HepG2 (cell line): ENCODE measurements at regions not wholly inside any gene's neighbourhood (a gene's known extent, or its start where the extent isn't known, plus 50 kb on each side); places are given as distances from the start of the nearest gene placed in this dataset.

Experiments used
- ATAC-seq: fragments of 200-7000 bp; cut with Tn5 transposase; 3 replicates; pipeline ENCODE4 v1.9.1; 2020; ENCODE audit warnings: mild to moderate bottlenecking, moderate library complexity
- BruUV-seq: library from RNA; stranded (reverse); fragments of 400-500 nt; replicated peaks from 2 replicates; lab custom pipeline; 2021; lab: Mats Ljungman, UMichigan
- CTCF ChIA-PET: fragments of 300-600 bp; formaldehyde crosslinking; extraction: SDS; loops from one replicate; lab custom pipeline; 2021; ENCODE audit warnings: low total read pairs, inconsistent platforms, low intra/inter-chr PET ratio; lab: Yijun Ruan, JAX
- POLR2A ChIA-PET: fragments of 350-600 bp; sonication (Branson Sonifier 250); formaldehyde crosslinking; loops from one replicate; lab custom pipeline; 2020; ENCODE audit warnings: antibody characterized with exemption, inconsistent platforms; lab: Yijun Ruan, JAX
- DNase-seq: peaks from one replicate; pipeline ENCODE4 v3.0.0-alpha.2; 2015; ENCODE audit warnings: low spot score
- FAIRE-seq: peaks from 3 replicates; lab custom pipeline; 2011; peaks lifted over from hg19 to GRCh38; lab: Jason Lieb, UNC
- H2AFZ ChIP-seq: one replicate; pipeline ENCODE4 v1.6.1; 2011; ENCODE audit warnings: low read length, inconsistent platforms
- H3K27ac ChIP-seq: fragments of 300-600 bp; 3 replicates; pipeline ENCODE4 v1.8.0; 2011; ENCODE audit warnings: mixed run types, mild to moderate bottlenecking, mixed read lengths, low read length, inconsistent platforms; ENCODE audit not compliant: insufficient read depth; ENCODE audit errors: extremely low read length
- H3K27me3 ChIP-seq, 2 experiments: fragments of 200-600 bp in 1 of 2; 2 replicates in 1 of 2; 3 replicates in 1 of 2; pipeline versions ENCODE4 v1.6.0 to v1.8.0; 2011; ENCODE audit warnings: low read length in 2 of 2, mild to moderate bottlenecking in 2 of 2, moderate library complexity in 2 of 2, inconsistent platforms in 1 of 2; ENCODE audit not compliant: insufficient read depth in 2 of 2, control insufficient read depth in 1 of 2
- H3K36me3 ChIP-seq, 2 experiments: fragments of 200-600 bp in 1 of 2; replicated peaks in 1 of 2; 2 replicates in 1 of 2; 3 replicates in 1 of 2; pipeline versions ENCODE4 v1.5.1 to v1.8.0; 2011; ENCODE audit warnings: low read length in 2 of 2, inconsistent platforms in 1 of 2; ENCODE audit not compliant: insufficient read depth in 2 of 2, control insufficient read depth in 1 of 2
- H3K4me1 ChIP-seq: 2 replicates; pipeline ENCODE4 v1.5.1; 2012; ENCODE audit warnings: low read length, inconsistent platforms; ENCODE audit not compliant: insufficient read depth
- H3K4me2 ChIP-seq: 2 replicates; pipeline ENCODE4 v1.6.0; 2011; ENCODE audit warnings: low read depth, low read length, inconsistent platforms
- H3K4me3 ChIP-seq, 3 experiments: fragments of 200-600 bp in 1 of 3; sonication (generic), shearing (Covaris generic) in 1 of 3; replicated peaks in 1 of 3; 2 replicates each; pipeline ENCODE4 v1.5.1; 2011 to 2016; ENCODE audit warnings: low read length in 3 of 3, inconsistent platforms in 2 of 3, low read depth in 2 of 3, mild to moderate bottlenecking in 2 of 3, control low read depth in 1 of 3, mixed read lengths in 1 of 3; ENCODE audit not compliant: insufficient read depth in 1 of 3
- H3K79me2 ChIP-seq: one replicate; pipeline ENCODE4 v1.6.1; 2011; ENCODE audit warnings: low read length, inconsistent platforms; ENCODE audit not compliant: insufficient read depth
- H3K9ac ChIP-seq: 2 replicates; pipeline ENCODE4 v1.6.0; 2011; ENCODE audit warnings: mild to moderate bottlenecking, low read depth, low read length, inconsistent platforms; ENCODE audit not compliant: insufficient read depth
- H3K9me3 ChIP-seq: 2 replicates; pipeline ENCODE4 v1.5.1; 2012; ENCODE audit warnings: mild to moderate bottlenecking, low read length
- H4K20me1 ChIP-seq: 2 replicates; pipeline ENCODE4 v1.6.0; 2011; ENCODE audit warnings: inconsistent platforms, mild to moderate bottlenecking, low read length, moderate library complexity; ENCODE audit not compliant: insufficient read depth
- AKAP8 ChIP-seq: sonication (generic); formaldehyde crosslinking; IDR thresholded peaks from 2 replicates; pipeline ENCODE4 v1.5.1; 2020; ENCODE audit warnings: mild to moderate bottlenecking, missing genetic modification reagents
- ARID2 ChIP-seq: sonication (generic); formaldehyde crosslinking; IDR thresholded peaks from 2 replicates; pipeline ENCODE4 v1.8.1; 2022; ENCODE audit warnings: mild to moderate bottlenecking, missing genetic modification reagents, borderline replicate concordance
- ATF2 ChIP-seq: sonication (generic); formaldehyde crosslinking; IDR thresholded peaks from 2 replicates; pipeline ENCODE4 v1.4.0; 2020; ENCODE audit warnings: missing genetic modification reagents
- CEBPB ChIP-seq: IDR thresholded peaks from 2 replicates; pipeline ENCODE4 v1.6.1; 2011; ENCODE audit warnings: low read depth, low read length, improper control_type of control experiment, borderline replicate concordance
- HOXA5 ChIP-seq: sonication (generic); formaldehyde crosslinking; IDR thresholded peaks from 2 replicates; pipeline ENCODE4 v1.4.0; 2020; ENCODE audit warnings: missing genetic modification reagents
- PRDM10 ChIP-seq: sonication (generic); formaldehyde crosslinking; IDR thresholded peaks from 2 replicates; pipeline ENCODE4 v1.4.0; 2020; ENCODE audit warnings: low read depth, missing genetic modification reagents
- SP5 ChIP-seq: IDR thresholded peaks from 2 replicates; pipeline ENCODE4 v1.6.1; 2016; ENCODE audit warnings: low read depth, borderline replicate concordance
- TAF15 ChIP-seq: fragments of 200-400 bp; formaldehyde crosslinking; IDR thresholded peaks from one replicate; pipeline ENCODE4 v1.6.1; 2018; ENCODE audit warnings: mild to moderate bottlenecking, low read depth, low read length; ENCODE audit not compliant: poor library complexity, severe bottlenecking
- ZMYM4 ChIP-seq: sonication (generic); formaldehyde crosslinking; IDR thresholded peaks from 2 replicates; pipeline ENCODE4 v1.8.1; 2023; ENCODE audit warnings: mild to moderate bottlenecking, missing genetic modification reagents
- ZNF382 ChIP-seq: sonication (generic); formaldehyde crosslinking; IDR thresholded peaks from 2 replicates; pipeline ENCODE4 v1.5.0; 2020; ENCODE audit warnings: missing genetic modification reagents, mild to moderate bottlenecking, borderline replicate concordance
- ZNF446 ChIP-seq: sonication (generic); formaldehyde crosslinking; IDR thresholded peaks from 2 replicates; pipeline ENCODE4 v1.5.0; 2020; ENCODE audit warnings: mild to moderate bottlenecking, missing genetic modification reagents
- ZNF552 ChIP-seq: sonication (generic); formaldehyde crosslinking; IDR thresholded peaks from 2 replicates; pipeline ENCODE4 v1.9.0; 2022; ENCODE audit warnings: missing genetic modification reagents, mild to moderate bottlenecking, borderline replicate concordance
- ZNF567 ChIP-seq: sonication (generic); formaldehyde crosslinking; IDR thresholded peaks from 2 replicates; pipeline ENCODE4 v1.8.1; 2023; ENCODE audit warnings: mild to moderate bottlenecking, missing genetic modification reagents, borderline replicate concordance
- WGBS: methylation state at CpG from one replicate; pipeline ENCODE4 v1.1.6; 2017; ENCODE audit warnings: low lambda C conversion rate; 5-methylcytosine and 5-hydroxymethylcytosine counted together
- in situ Hi-C: cut with HindIII; loops from 2 replicates; pipeline ENCODE4 v1.10.0; 2017; ENCODE audit warnings: low pct_unique_long_range_greater_than_20kb; ENCODE audit not compliant: extremely low pct_ligation_motif_present
- intact Hi-C: fragments of 100-400 bp; cut with micrococcal nuclease; formaldehyde crosslinking; loops from one replicate; pipeline ENCODE4 v1.10.0; 2022; ENCODE audit not compliant: unreplicated experiment

- in situ Hi-C loops (no loop called here), intact Hi-C loops (no loop called here)
- no peaks in the 10 kb centered on the region for H3K36me3 ChIP-seq
- H3K4me1 ChIP-seq, result no peaks in the 10 kb centered on the region
- H3K9me3 ChIP-seq, result no peaks in the 10 kb centered on the region
- peaks cover 2 to 21% of the 10 kb centered on the region in 2 experiments; a peak in 4 of 5 replicates for H3K27me3 ChIP-seq
- H4K20me1 ChIP-seq, result no peaks in the 10 kb centered on the region
- CTCF ChIA-PET, result no interaction called here
- H3K79me2 ChIP-seq, result no peaks in the 10 kb centered on the region
- POLR2A ChIA-PET, result no interaction called here
- no TSS peak for BruUV-seq
- H3K4me2 ChIP-seq, result no peak overlapping the region
- H2AFZ ChIP-seq, result no peak overlapping the region
- DNase-seq, result no peak
- no peak overlapping the region for H3K9ac ChIP-seq
- TF ChIP-seq SP5 (no peak), ZNF446 (CRISPR knock-in tag) (no peak), ATF2 (CRISPR knock-in tag) (no peak), TAF15 (no peak), CEBPB (no peak), ZNF567 (CRISPR knock-in tag) (no peak), AKAP8 (CRISPR knock-in tag) (no peak), PRDM10 (no peak), ZNF382 (CRISPR knock-in tag) (no peak), ARID2 (CRISPR knock-in tag) (no peak), ZNF552 (no peak), HOXA5 (CRISPR knock-in tag) (no peak), ZMYM4 (no peak)
- ATAC-seq, result no peak; the same call in 2 of the 3 replicates
- no peak for FAIRE-seq
- no peak overlapping the region for H3K4me3 ChIP-seq
- WGBS, result 17% methylated on average over 5 of the region's 11 CpGs
- H3K27ac ChIP-seq, result no peak overlapping the region
Measured at GRCh38 chr18:46399303-46399702, 257.7 kb downstream of the LOXHD1 start.
